NT2/D1 (cell line): ENCODE measurements at regions not wholly inside any gene's neighbourhood (a gene's known extent, or its start where the extent isn't known, plus 50 kb on each side); places are given as distances from the start of the nearest gene placed in this dataset.
"Not testable (repeated sequence)": the region's sequence is repeated elsewhere in the genome, so short reads cannot be mapped to it uniquely, and the experiment has no call there.

ENCODE experiments used
- DNase-seq: peaks from one replicate; pipeline ENCODE4 v3.0.0-alpha.2; 2011; ENCODE audit warnings: low read depth, low spot score
- H3K27me3 ChIP-seq: 2 replicates; pipeline ENCODE4 v1.6.0; 2011; ENCODE audit warnings: mild to moderate bottlenecking; ENCODE audit not compliant: insufficient read length, insufficient read depth
- H3K36me3 ChIP-seq: 2 replicates; pipeline ENCODE4 v1.6.1; 2011; ENCODE audit warnings: mild to moderate bottlenecking, low read length, mixed read lengths; ENCODE audit not compliant: insufficient read depth, insufficient read length
- H3K4me1 ChIP-seq: 2 replicates; pipeline ENCODE4 v1.5.1; 2011; ENCODE audit not compliant: insufficient read depth, insufficient read length
- H3K4me3 ChIP-seq: 2 replicates; pipeline ENCODE4 v1.5.1; 2011; ENCODE audit warnings: low read depth; ENCODE audit not compliant: insufficient read length
- H3K9ac ChIP-seq: 2 replicates; pipeline ENCODE4 v1.6.0; 2011; ENCODE audit warnings: low read depth; ENCODE audit not compliant: insufficient read length
- H3K9me3 ChIP-seq: 2 replicates; pipeline ENCODE4 v1.5.1; 2011; ENCODE audit warnings: mild to moderate bottlenecking, low read length; ENCODE audit not compliant: insufficient read depth
- SUZ12 ChIP-seq: IDR thresholded peaks from 2 replicates; pipeline ENCODE4 v1.6.1; 2011; ENCODE audit not compliant: insufficient read length, insufficient read depth; ENCODE audit errors: extremely low read depth
- YY1 ChIP-seq: IDR thresholded peaks from 2 replicates; pipeline ENCODE4 v1.6.1; 2011; ENCODE audit not compliant: insufficient read length, insufficient read depth
- ZNF274 ChIP-seq: IDR thresholded peaks from 2 replicates; pipeline ENCODE4 v1.6.1; 2011; ENCODE audit warnings: mild to moderate bottlenecking, low read depth, low read length

- H3K36me3 ChIP-seq = no peaks in the 10 kb centered on the region
- H3K27me3 ChIP-seq = no peaks in the 10 kb centered on the region
- H3K9ac ChIP-seq = no peak overlapping the region
- H3K4me3 ChIP-seq = no peak overlapping the region
- no peaks in the 10 kb centered on the region for H3K4me1 ChIP-seq
- peaks cover 28% of the 10 kb centered on the region; the same call in 1 of the 2 replicates for H3K9me3 ChIP-seq
- DNase-seq = no peak
- no peak for TF ChIP-seq YY1
- no peak for TF ChIP-seq ZNF274
- no peak for TF ChIP-seq SUZ12
Observed at GRCh38 chr20:19138758-19139157, 73.7 kb upstream of the SLC24A3 start.

- not testable (repeated sequence) for H3K4me1 ChIP-seq, H3K36me3 ChIP-seq, DNase-seq, H3K27me3 ChIP-seq, H3K9ac ChIP-seq, H3K4me3 ChIP-seq
- H3K9me3 ChIP-seq = peaks cover 28% of the 10 kb centered on the region; the same call in 1 of the 2 replicates
Observed at GRCh38 chr20:19139584-19139983, 72.9 kb upstream of the SLC24A3 start.

GRCh38 chr20:19141998-19142397 is 70.4 kb upstream of the SLC24A3 start:
- TF ChIP-seq SUZ12 = no peak
- TF ChIP-seq YY1 = no peak
- no peak for TF ChIP-seq ZNF274
- no peak for DNase-seq

GRCh38 chr20:19143890-19144289 is 68.6 kb upstream of the SLC24A3 start:
- no peak overlapping the region for H3K4me3 ChIP-seq
- TF ChIP-seq YY1 = no peak
- no peak for TF ChIP-seq SUZ12
- no peak for TF ChIP-seq ZNF274
- H3K27me3 ChIP-seq = no peaks in the 10 kb centered on the region
- H3K9ac ChIP-seq = no peak overlapping the region
- no peak for DNase-seq
- H3K4me1 ChIP-seq = no peaks in the 10 kb centered on the region
- no peaks in the 10 kb centered on the region for H3K36me3 ChIP-seq
- H3K9me3 ChIP-seq = peaks cover 13% of the 10 kb centered on the region; the same call in 1 of the 2 replicates

More at GRCh38 chr20:19141998-19142397, 70.4 kb upstream of the SLC24A3 start:
- Histone ChIP-seq H3K36me3 (no peaks in the 10 kb centered on the region), H3K4me3 (no peak overlapping the region), H3K9me3 (peaks cover 20% of the 10 kb centered on the region; the same call in 1 of the 2 replicates), H3K4me1 (no peaks in the 10 kb centered on the region), H3K9ac (no peak overlapping the region), H3K27me3 (no peaks in the 10 kb centered on the region)

- H3K36me3 ChIP-seq = no peaks in the 10 kb centered on the region
- H3K9me3 ChIP-seq = no peaks in the 10 kb centered on the region
- DNase-seq = no peak
- H3K9ac ChIP-seq = no peak overlapping the region
- TF ChIP-seq ZNF274 (no peak), SUZ12 (no peak), YY1 (no peak)
- no peaks in the 10 kb centered on the region for H3K4me1 ChIP-seq
- no peak overlapping the region for H3K4me3 ChIP-seq
- H3K27me3 ChIP-seq = no peaks in the 10 kb centered on the region
Observed at GRCh38 chr20:19161336-19161735, 51.1 kb upstream of the SLC24A3 start.
